ENCODE measurements at regions not wholly inside any gene's neighbourhood (a gene's known extent, or its start where the extent isn't known, plus 50 kb on each side); places are given as distances from the start of the nearest gene placed in this dataset.

DNA sequence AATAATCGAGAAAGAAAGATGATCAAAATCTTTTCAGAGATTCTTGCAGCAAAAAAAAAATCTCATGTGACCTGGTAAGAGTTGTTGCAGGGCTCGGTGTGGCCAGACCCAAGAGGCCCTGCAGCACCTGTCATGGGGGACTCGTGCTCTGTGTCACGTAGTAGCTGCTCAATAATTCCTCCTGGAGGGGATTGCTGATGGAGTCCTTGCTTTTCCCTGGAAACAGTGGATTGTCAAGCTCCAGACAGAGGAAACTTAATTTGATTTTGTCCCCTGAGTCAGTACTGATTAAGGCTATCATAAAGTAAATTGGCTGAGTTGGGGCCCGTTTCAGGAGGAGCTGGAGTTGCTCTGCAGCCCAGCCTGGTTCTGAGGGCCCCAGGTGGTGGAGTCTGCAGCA is 125.2 kb downstream of the EDN3 start:
- TF ChIP-seq, protein P1, sequence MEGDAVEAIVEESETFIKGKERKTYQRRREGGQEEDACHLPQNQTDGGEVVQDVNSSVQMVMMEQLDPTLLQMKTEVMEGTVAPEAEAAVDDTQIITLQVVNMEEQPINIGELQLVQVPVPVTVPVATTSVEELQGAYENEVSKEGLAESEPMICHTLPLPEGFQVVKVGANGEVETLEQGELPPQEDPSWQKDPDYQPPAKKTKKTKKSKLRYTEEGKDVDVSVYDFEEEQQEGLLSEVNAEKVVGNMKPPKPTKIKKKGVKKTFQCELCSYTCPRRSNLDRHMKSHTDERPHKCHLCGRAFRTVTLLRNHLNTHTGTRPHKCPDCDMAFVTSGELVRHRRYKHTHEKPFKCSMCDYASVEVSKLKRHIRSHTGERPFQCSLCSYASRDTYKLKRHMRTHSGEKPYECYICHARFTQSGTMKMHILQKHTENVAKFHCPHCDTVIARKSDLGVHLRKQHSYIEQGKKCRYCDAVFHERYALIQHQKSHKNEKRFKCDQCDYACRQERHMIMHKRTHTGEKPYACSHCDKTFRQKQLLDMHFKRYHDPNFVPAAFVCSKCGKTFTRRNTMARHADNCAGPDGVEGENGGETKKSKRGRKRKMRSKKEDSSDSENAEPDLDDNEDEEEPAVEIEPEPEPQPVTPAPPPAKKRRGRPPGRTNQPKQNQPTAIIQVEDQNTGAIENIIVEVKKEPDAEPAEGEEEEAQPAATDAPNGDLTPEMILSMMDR (IDR thresholded peaks at IDR 0.05) = no peak
- no peak for TF ChIP-seq POLR2A (IDR thresholded peaks at IDR 0.05)

All from thyroid gland (tissue), 4 donors.